A673 (cell line): ENCODE measurements at regions not wholly inside any gene's neighbourhood (a gene's known extent, or its start where the extent isn't known, plus 50 kb on each side); places are given as distances from the start of the nearest gene placed in this dataset.
"Not testable (repeated sequence)": the region's sequence is repeated elsewhere in the genome, so short reads cannot be mapped to it uniquely, and the experiment has no call there.

Source experiments
- BruUV-seq: library from RNA; stranded (reverse); fragments of 400-500 nt; replicated peaks from 2 replicates; lab custom pipeline; 2021; lab: Mats Ljungman, UMichigan
- CTCF ChIA-PET: fragments of 300-600 bp; sonication (Branson Sonifier 250); formaldehyde crosslinking; loops from one replicate; lab custom pipeline; 2022; ENCODE audit warnings: antibody characterized with exemption; lab: Charles Lee
- POLR2A ChIA-PET: fragments of 300-600 bp; sonication (Branson Sonifier 250); formaldehyde crosslinking; loops from one replicate; lab custom pipeline; 2022; ENCODE audit warnings: antibody characterized with exemption; ENCODE audit not compliant: low non-redundant PET; lab: Charles Lee
- DNase-seq: peaks from one replicate; pipeline ENCODE4 v3.0.0-alpha.2; 2015; ENCODE audit warnings: low spot score
- H3K27ac ChIP-seq: fragments of 200-600 bp; sonication (generic); 2 replicates; pipeline ENCODE4 v1.5.1; 2016; ENCODE audit warnings: mixed run types, low read depth, mild to moderate bottlenecking, mixed read lengths, antibody characterized with exemption, low read length; ENCODE audit not compliant: poor library complexity, severe bottlenecking
- H3K27me3 ChIP-seq: fragments of 200-600 bp; sonication (generic); replicated peaks from 2 replicates; pipeline ENCODE4 v1.6.1; 2017; ENCODE audit warnings: mixed run types, low read depth, mild to moderate bottlenecking, mixed read lengths, antibody characterized with exemption, low read length; ENCODE audit not compliant: insufficient read depth, poor library complexity
- H3K36me3 ChIP-seq: fragments of 200-600 bp; sonication (generic); 2 replicates; pipeline ENCODE4 v1.6.1; 2016; ENCODE audit warnings: mixed run types, mild to moderate bottlenecking, mixed read lengths, antibody characterized with exemption, low read length; ENCODE audit not compliant: insufficient read depth, poor library complexity, severe bottlenecking
- H3K4me1 ChIP-seq: fragments of 200-600 bp; sonication (generic); 2 replicates; pipeline ENCODE4 v1.6.1; 2017; ENCODE audit warnings: mixed run types, mild to moderate bottlenecking, mixed read lengths, antibody characterized with exemption, low read length; ENCODE audit not compliant: insufficient read depth, poor library complexity, severe bottlenecking
- H3K4me3 ChIP-seq: fragments of 200-600 bp; sonication (generic); 2 replicates; pipeline ENCODE4 v1.5.1; 2016; ENCODE audit warnings: low read depth, mixed run types, mild to moderate bottlenecking, mixed read lengths, low read length; ENCODE audit not compliant: poor library complexity, severe bottlenecking
- H3K9me3 ChIP-seq: fragments of 200-600 bp; sonication (generic); 2 replicates; pipeline ENCODE4 v1.6.1; 2016; ENCODE audit warnings: mixed run types, low read depth, mild to moderate bottlenecking, mixed read lengths, antibody characterized with exemption, low read length; ENCODE audit not compliant: poor library complexity, severe bottlenecking
- CTCF ChIP-seq: fragments of 300-800, 200-600 bp; sonication (generic); conservative IDR thresholded peaks from 2 replicates; pipeline ENCODE4 v1.5.1; 2017; ENCODE audit warnings: low read depth, mild to moderate bottlenecking, antibody characterized with exemption, low read length, moderate library complexity, mixed read lengths
- EZH2 ChIP-seq: fragments of 200-600 bp; sonication (generic); IDR thresholded peaks from 2 replicates; pipeline ENCODE4 v1.6.1; 2017; ENCODE audit warnings: borderline replicate concordance, low read depth, mild to moderate bottlenecking, mixed read lengths, antibody characterized with exemption, low read length; ENCODE audit not compliant: poor library complexity, severe bottlenecking
- intact Hi-C: fragments of 100-400 bp; cut with micrococcal nuclease; formaldehyde crosslinking; loops from one replicate; pipeline ENCODE4 v1.10.0; 2022; ENCODE audit not compliant: unreplicated experiment

- no peak for TF ChIP-seq EZH2
- TF ChIP-seq CTCF, result no peak
- no peak overlapping the region for H3K4me3 ChIP-seq
- ChIA-PET CTCF (no interaction called here), POLR2A (no interaction called here)
- H3K36me3 ChIP-seq, result no peaks in the 10 kb centered on the region
- no TSS peak for BruUV-seq
- no peaks in the 10 kb centered on the region for H3K9me3 ChIP-seq
- DNase-seq, result no peak
- H3K27ac ChIP-seq, result no peak overlapping the region
- intact Hi-C loops, result no loop called here
- no peaks in the 10 kb centered on the region for H3K4me1 ChIP-seq
- H3K27me3 ChIP-seq, result no peaks in the 10 kb centered on the region
Observed at GRCh38 chr6:163698086-163698485, 283.6 kb downstream of the QKI start.

GRCh38 chr6:163696311-163696710 is 281.8 kb downstream of the QKI start:
- BruUV-seq, intact Hi-C loops, CTCF ChIA-PET, POLR2A ChIA-PET, H3K27ac ChIP-seq, H3K4me1 ChIP-seq, H3K27me3 ChIP-seq, H3K36me3 ChIP-seq, H3K4me3 ChIP-seq, H3K9me3 ChIP-seq, DNase-seq: not testable (repeated sequence)

DNA sequence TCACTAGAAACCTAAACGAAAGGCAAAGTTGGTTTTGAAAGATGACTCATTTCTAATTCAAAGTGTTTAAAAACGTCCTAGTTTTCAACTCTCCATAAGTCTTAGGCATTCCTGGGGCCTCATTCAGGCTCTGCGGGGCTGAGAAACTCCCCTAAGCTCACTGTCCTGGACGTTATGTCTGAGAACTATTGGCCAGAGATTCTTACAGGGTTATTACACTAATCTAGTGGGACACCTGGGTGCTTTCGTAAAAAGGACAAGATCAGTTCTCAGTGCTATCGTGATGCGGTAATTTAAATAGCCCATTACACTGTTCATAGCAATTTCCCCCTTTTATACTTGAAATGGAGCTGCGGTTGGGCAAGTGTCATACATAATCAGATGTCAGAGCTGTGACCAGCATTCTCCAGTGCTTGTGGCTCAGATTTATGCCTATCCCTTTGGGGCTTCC is 280.9 kb downstream of the QKI start:
- no peaks in the 10 kb centered on the region for H3K4me1 ChIP-seq
- TF ChIP-seq CTCF (no peak), EZH2 (no peak)
- CTCF ChIA-PET, result no interaction called here
- BruUV-seq, result no TSS peak
- H3K27me3 ChIP-seq, result no peaks in the 10 kb centered on the region
- POLR2A ChIA-PET, result interaction anchor here (0.6 kb wide), 1 partner anchor 660 kb away, joined by 9 read pairs; no protein-coding TSS in a partner anchor
- no peaks in the 10 kb centered on the region for H3K36me3 ChIP-seq
- intact Hi-C loops, result no loop called here
- no peak overlapping the region for H3K4me3 ChIP-seq
- H3K27ac ChIP-seq, result no peak overlapping the region
- no peaks in the 10 kb centered on the region for H3K9me3 ChIP-seq
- no peak for DNase-seq

- intact Hi-C loops, result no loop called here
- Histone ChIP-seq H3K4me1 (no peaks in the 10 kb centered on the region), H3K27ac (no peak overlapping the region), H3K9me3 (no peaks in the 10 kb centered on the region), H3K27me3 (no peaks in the 10 kb centered on the region), H3K36me3 (no peaks in the 10 kb centered on the region), H3K4me3 (no peak overlapping the region)
- no peak for DNase-seq
- TF ChIP-seq CTCF, result no peak
- no peak for TF ChIP-seq EZH2
- no TSS peak for BruUV-seq
- ChIA-PET POLR2A (no interaction called here), CTCF (no interaction called here)
Observed at GRCh38 chr6:163694988-163695398, 280.5 kb downstream of the QKI start.
